BJ (cell line): ENCODE measurements at regions not wholly inside any gene's neighbourhood (a gene's known extent, or its start where the extent isn't known, plus 50 kb on each side); places are given as distances from the start of the nearest gene placed in this dataset.

ENCODE experiments used
- CTCF ChIA-PET: fragments of 350-600 bp; formaldehyde crosslinking; extraction: SDS; loops from one replicate; lab custom pipeline; 2021; ENCODE audit warnings: antibody characterized with exemption, inconsistent platforms; lab: Yijun Ruan, JAX
- POLR2A ChIA-PET: fragments of 300-600 bp; sonication (Branson Sonifier 250); formaldehyde crosslinking; extraction: SDS; loops from one replicate; lab custom pipeline; 2021; ENCODE audit warnings: antibody characterized with exemption; lab: Charles Lee
- DNase-seq: peaks from one replicate; pipeline ENCODE4 v3.0.0-alpha.2; 2011; ENCODE audit warnings: low read depth
- H3K27me3 ChIP-seq: 2 replicates; pipeline ENCODE4 v1.6.0; 2011; ENCODE audit warnings: low read length; ENCODE audit not compliant: control insufficient read depth, insufficient read depth
- H3K36me3 ChIP-seq: 2 replicates; pipeline ENCODE4 v1.5.1; 2011; ENCODE audit warnings: low read length; ENCODE audit not compliant: control insufficient read depth, insufficient read depth
- H3K4me3 ChIP-seq: 2 replicates; pipeline ENCODE4 v1.5.1; 2011; ENCODE audit warnings: low read depth, mild to moderate bottlenecking, control low read depth, low read length
- CTCF ChIP-seq: IDR thresholded peaks from 2 replicates; pipeline ENCODE4 v1.5.1; 2011; ENCODE audit warnings: low read depth, mild to moderate bottlenecking, control low read depth, inconsistent platforms, low read length, moderate library complexity; ENCODE audit not compliant: insufficient read depth

DNA sequence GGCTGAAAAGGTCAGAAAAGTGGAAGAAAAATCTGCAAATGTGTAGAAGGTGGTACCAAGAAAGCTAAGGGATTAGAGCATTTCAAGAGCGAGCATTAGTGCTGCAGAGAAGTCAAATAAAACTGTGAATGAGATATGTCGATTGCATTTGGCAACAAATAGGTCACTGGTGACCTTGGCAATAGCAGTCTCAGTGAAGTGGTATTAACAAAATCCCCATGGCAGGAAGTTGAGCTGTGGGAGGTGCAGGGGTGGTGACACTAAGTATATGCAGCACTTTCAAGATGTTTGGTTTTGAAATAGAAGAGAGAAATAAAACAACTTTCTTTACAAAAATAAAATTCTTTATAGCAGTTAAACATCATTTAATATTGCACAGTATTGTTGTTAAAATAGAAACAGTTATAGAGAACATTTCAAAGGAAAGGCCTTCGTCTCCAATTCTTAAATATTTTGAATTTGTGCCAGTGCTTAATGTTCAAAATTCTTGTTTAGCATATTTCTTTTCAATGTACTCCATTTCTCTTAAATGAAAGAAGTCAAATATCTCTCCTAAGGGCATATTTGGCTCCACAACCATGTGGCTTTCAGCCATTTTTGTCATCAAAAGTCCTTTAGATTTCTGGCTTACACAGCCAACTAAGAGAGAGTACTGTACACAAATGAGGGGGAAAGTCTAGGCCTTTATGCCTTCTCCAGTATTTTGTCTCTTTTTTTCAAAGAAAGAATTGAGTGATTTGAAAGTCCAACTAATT lies 443.0 kb upstream of the MMADHC start:
- ChIA-PET POLR2A (no interaction called here), CTCF (no interaction called here)
- Histone ChIP-seq H3K27me3 (no peaks in the 10 kb centered on the region), H3K36me3 (no peaks in the 10 kb centered on the region), H3K4me3 (no peak overlapping the region)
- TF ChIP-seq CTCF, result no peak
- no peak for DNase-seq

GRCh38 chr2:150028322-150028721 lies 440.7 kb upstream of the MMADHC start:
- CTCF ChIA-PET, result no interaction called here
- no peak for TF ChIP-seq CTCF
- POLR2A ChIA-PET, result no interaction called here
- DNase-seq, result no peak
- H3K27me3 ChIP-seq, result no peaks in the 10 kb centered on the region
- no peaks in the 10 kb centered on the region for H3K36me3 ChIP-seq
- no peak overlapping the region for H3K4me3 ChIP-seq

- no peak for DNase-seq
- CTCF ChIA-PET, result no interaction called here
- H3K27me3 ChIP-seq, result no peaks in the 10 kb centered on the region
- no peaks in the 10 kb centered on the region for H3K36me3 ChIP-seq
- no peak for TF ChIP-seq CTCF
- POLR2A ChIA-PET, result no interaction called here
- H3K4me3 ChIP-seq, result no peak overlapping the region
These were observed 439.6 kb upstream of the MMADHC start for GRCh38 chr2:150027164-150027563.

DNA sequence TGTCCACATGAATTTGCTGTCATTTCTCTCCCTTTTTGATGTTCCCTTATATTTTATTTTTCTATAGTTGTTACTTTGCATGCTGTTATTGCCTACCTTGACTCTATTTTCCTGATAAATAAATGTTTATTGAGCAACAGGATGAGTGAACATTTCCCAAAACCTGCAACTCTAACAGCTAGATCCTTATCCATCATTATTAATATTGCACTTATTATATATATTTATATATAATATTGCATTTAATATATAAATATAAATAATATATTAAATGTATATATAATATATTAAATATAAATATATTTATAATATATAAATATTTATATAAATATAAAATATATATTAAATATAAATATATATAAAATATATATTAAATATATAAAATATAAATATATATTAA lies 436.1 kb upstream of the MMADHC start:
- ChIA-PET CTCF (no interaction called here), POLR2A (no interaction called here)

DNA sequence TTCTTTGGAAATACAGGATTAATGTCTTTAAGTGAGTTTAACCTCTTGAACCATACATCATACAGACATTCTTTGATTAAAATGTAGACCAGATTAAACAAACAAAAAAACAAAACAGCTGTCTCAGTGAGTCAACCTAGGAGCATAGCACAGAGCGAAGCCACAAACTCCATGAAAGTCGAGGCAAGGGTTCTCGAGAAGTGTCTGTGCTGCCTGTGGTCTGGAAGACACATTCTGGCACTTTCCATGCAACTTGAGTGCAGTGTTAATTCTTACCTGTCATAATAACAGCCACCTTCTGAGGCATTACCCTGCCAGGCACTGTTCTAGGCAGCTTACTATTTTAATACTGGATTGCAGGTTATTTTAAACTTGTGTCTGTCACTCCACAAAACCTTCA lies 435.5 kb upstream of the MMADHC start:
- ChIA-PET POLR2A (no interaction called here), CTCF (interaction anchor here (1.1 kb wide), 1 partner anchor 12 kb away, joined by 3 read pairs; no protein-coding TSS in a partner anchor)
- Histone ChIP-seq H3K4me3 (no peak overlapping the region), H3K27me3 (no peaks in the 10 kb centered on the region), H3K36me3 (no peaks in the 10 kb centered on the region)
- no peak for DNase-seq
- TF ChIP-seq CTCF, result no peak

More for the DNA sequence above, 436.1 kb upstream of the MMADHC start:
- Histone ChIP-seq H3K4me3 (no peak overlapping the region), H3K36me3 (no peaks in the 10 kb centered on the region), H3K27me3 (no peaks in the 10 kb centered on the region)
- no peak for TF ChIP-seq CTCF
- no peak for DNase-seq
